SK-N-SH (cell line): ENCODE measurements at regions not wholly inside any gene's neighbourhood (a gene's known extent, or its start where the extent isn't known, plus 50 kb on each side); places are given as distances from the start of the nearest gene placed in this dataset.
"Not testable (repeated sequence)": the region's sequence is repeated elsewhere in the genome, so short reads cannot be mapped to it uniquely, and the experiment has no call there.

Experiments used
- CTCF ChIA-PET: fragments of 300-600, 350-600 bp; formaldehyde crosslinking; extraction: SDS; loops from one replicate; lab custom pipeline; 2021; lab: Yijun Ruan, JAX
- POLR2A ChIA-PET: fragments of 350-600 bp; sonication (Branson Sonifier 250); formaldehyde crosslinking; extraction: SDS; loops from one replicate; lab custom pipeline; 2020; ENCODE audit warnings: antibody characterized with exemption, inconsistent platforms; lab: Yijun Ruan, JAX
- DNase-seq: peaks from one replicate; pipeline ENCODE4 v3.0.0; 2012
- H2AFZ ChIP-seq: fragments of 200-600 bp; sonication (generic); 2 replicates; pipeline ENCODE4 v1.8.1; 2016; ENCODE audit warnings: antibody characterized with exemption, mild to moderate bottlenecking, low read depth
- H3F3A ChIP-seq: fragments of 200-600 bp; sonication (generic); replicated peaks from 2 replicates; pipeline ENCODE3; 2016; ENCODE audit warnings: antibody characterized with exemption, mild to moderate bottlenecking; ENCODE audit not compliant: insufficient read depth
- H3K27ac ChIP-seq, 2 experiments: fragments of 200-500 bp in 1 of 2; fragments of 200-600 bp in 1 of 2; sonication (Bioruptor generic) in 1 of 2; sonication (generic), shearing (Covaris generic) in 1 of 2; 2 replicates each; pipeline versions ENCODE4 v1.5.1 to v1.6.1; 2014 to 2016; ENCODE audit warnings: low read depth in 2 of 2, inconsistent platforms in 1 of 2, low read length in 1 of 2, mild to moderate bottlenecking in 1 of 2, mixed read lengths in 1 of 2
- H3K27me3 ChIP-seq: fragments of 200-600 bp; sonication (generic), shearing (Covaris generic); 2 replicates; pipeline ENCODE4 v1.6.1; 2016; ENCODE audit warnings: mixed run types; ENCODE audit not compliant: insufficient read depth
- H3K36me3 ChIP-seq, 2 experiments: fragments of 200-500 bp in 1 of 2; fragments of 200-600 bp in 1 of 2; sonication (Bioruptor generic) in 1 of 2; sonication (generic) in 1 of 2; replicated peaks in 1 of 2; 2 replicates each; pipeline versions ENCODE3 to v1.5.1; 2014 to 2016; ENCODE audit warnings: low read length in 1 of 2, mild to moderate bottlenecking in 1 of 2; ENCODE audit not compliant: insufficient read depth in 2 of 2, control insufficient read depth in 1 of 2
- H3K4me1 ChIP-seq, 2 experiments: fragments of 200-500 bp in 1 of 2; fragments of 200-600 bp in 1 of 2; sonication (Bioruptor generic) in 1 of 2; sonication (generic), shearing (Covaris generic) in 1 of 2; 2 replicates each; pipeline versions ENCODE4 v1.5.1 to v1.6.1; 2014 to 2016; ENCODE audit warnings: low read depth in 1 of 2, low read length in 1 of 2, mixed run types in 1 of 2; ENCODE audit not compliant: insufficient read depth in 2 of 2, control insufficient read depth in 1 of 2
- H3K4me2 ChIP-seq: fragments of 200-600 bp; sonication (generic), shearing (Covaris generic); 2 replicates; pipeline ENCODE4 v1.6.1; 2017; ENCODE audit warnings: mixed run types
- H3K4me3 ChIP-seq, 2 experiments: fragments of 200-500 bp in 1 of 2; fragments of 200-600 bp in 1 of 2; sonication (Bioruptor generic) in 1 of 2; sonication (generic), shearing (Covaris generic) in 1 of 2; 2 replicates each; pipeline versions ENCODE4 v1.5.1 to v1.8.1; 2014 to 2016; ENCODE audit warnings: low read depth in 2 of 2, inconsistent platforms in 1 of 2, low read length in 1 of 2, mild to moderate bottlenecking in 1 of 2, mixed read lengths in 1 of 2, moderate library complexity in 1 of 2
- H3K79me2 ChIP-seq: fragments of 200-600 bp; sonication (generic); 2 replicates; pipeline ENCODE4 v1.8.1; 2017; ENCODE audit warnings: mild to moderate bottlenecking; ENCODE audit not compliant: insufficient read depth
- H3K9ac ChIP-seq: fragments of 200-600 bp; sonication (generic); 2 replicates; pipeline ENCODE4 v1.6.1; 2017; ENCODE audit warnings: mixed run types
- H3K9me2 ChIP-seq: fragments of 200-600 bp; sonication (generic); 2 replicates; pipeline ENCODE4 v1.6.1; 2017; ENCODE audit warnings: mixed run types
- H3K9me3 ChIP-seq: fragments of 200-600 bp; sonication (generic); 2 replicates; pipeline ENCODE4 v1.6.1; 2017; ENCODE audit warnings: mixed run types, mild to moderate bottlenecking, moderate library complexity
- H4K20me1 ChIP-seq: fragments of 200-600 bp; sonication (generic); 2 replicates; pipeline ENCODE4 v1.6.1; 2017; ENCODE audit warnings: mild to moderate bottlenecking, mixed run types; ENCODE audit not compliant: insufficient read depth
- FOSL2 ChIP-seq: IDR thresholded peaks from 2 replicates; pipeline ENCODE4 v1.4.0; 2012; ENCODE audit warnings: low read depth, mild to moderate bottlenecking, moderate library complexity, borderline replicate concordance
- RAD21 ChIP-seq: IDR thresholded peaks from 2 replicates; pipeline ENCODE4 v1.6.1; 2012; ENCODE audit warnings: mild to moderate bottlenecking, low read length
- REST ChIP-seq: IDR thresholded peaks from 2 replicates; pipeline ENCODE4 v1.6.1; 2012; ENCODE audit warnings: mild to moderate bottlenecking, low read depth, low read length, moderate library complexity
- USF1 ChIP-seq: IDR thresholded peaks from 2 replicates; pipeline ENCODE4 v1.4.0; 2012; ENCODE audit warnings: low read depth, borderline replicate concordance
- YY1 ChIP-seq: IDR thresholded peaks from 2 replicates; pipeline ENCODE4 v1.4.0; 2012; ENCODE audit warnings: low read depth, mild to moderate bottlenecking
- WGBS: methylation state at CpG from one replicate; pipeline ENCODE4 v1.1.6; 2017; ENCODE audit warnings: low lambda C conversion rate; 5-methylcytosine and 5-hydroxymethylcytosine counted together

GRCh38 chr5:20832204-20833080, 844.4 kb upstream of the CDH18 start (continued):
- TF ChIP-seq REST (no peak), FOSL2 (no peak), USF1 (no peak), RAD21 (no peak), YY1 (no peak)

- H3K4me2 ChIP-seq, H3K79me2 ChIP-seq, H3F3A ChIP-seq, H3K9me3 ChIP-seq, H4K20me1 ChIP-seq, H3K9ac ChIP-seq, H3K9me2 ChIP-seq, POLR2A ChIA-PET, H3K27me3 ChIP-seq, CTCF ChIA-PET, H2AFZ ChIP-seq, H3K36me3 ChIP-seq, H3K4me3 ChIP-seq, H3K4me1 ChIP-seq, DNase-seq, H3K27ac ChIP-seq: not testable (repeated sequence)
- 21% methylated on average over 1 of the region's 1 CpG for WGBS
These were observed 838.0 kb upstream of the CDH18 start for GRCh38 chr5:20825951-20826350.

GRCh38 chr5:20797216-20797615, 809.2 kb upstream of the CDH18 start:
- H3K27me3 ChIP-seq, H3K4me1 ChIP-seq, CTCF ChIA-PET, H2AFZ ChIP-seq, H3K4me2 ChIP-seq, H3K27ac ChIP-seq, H3K9ac ChIP-seq, H3K79me2 ChIP-seq, DNase-seq, H3F3A ChIP-seq, H3K9me3 ChIP-seq, H3K36me3 ChIP-seq, H4K20me1 ChIP-seq, H3K4me3 ChIP-seq, H3K9me2 ChIP-seq, POLR2A ChIA-PET: not testable (repeated sequence)
- WGBS = 0% methylated on average over 1 of the region's 1 CpG

GRCh38 chr5:20784755-20785154, 796.8 kb upstream of the CDH18 start:
- H3K9ac ChIP-seq, H2AFZ ChIP-seq, H3K4me2 ChIP-seq, H4K20me1 ChIP-seq, H3K9me3 ChIP-seq, H3K79me2 ChIP-seq, POLR2A ChIA-PET, H3K36me3 ChIP-seq, DNase-seq, CTCF ChIA-PET, H3K27ac ChIP-seq, H3K4me3 ChIP-seq, H3K4me1 ChIP-seq, H3K27me3 ChIP-seq, H3K9me2 ChIP-seq, H3F3A ChIP-seq: not testable (repeated sequence)
- WGBS = 13% methylated on average over 3 of the region's 5 CpGs

- DNase-seq, H3F3A ChIP-seq, H3K4me3 ChIP-seq, H3K9ac ChIP-seq, CTCF ChIA-PET, H2AFZ ChIP-seq, H3K9me2 ChIP-seq, H3K4me1 ChIP-seq, H3K27me3 ChIP-seq, H3K27ac ChIP-seq, H3K9me3 ChIP-seq, H3K36me3 ChIP-seq, POLR2A ChIA-PET, H3K4me2 ChIP-seq, H3K79me2 ChIP-seq, H4K20me1 ChIP-seq: not testable (repeated sequence)
- WGBS = 18% methylated on average over 2 of the region's 2 CpGs
These were observed 795.5 kb upstream of the CDH18 start for GRCh38 chr5:20783484-20783883.
